ENCODE measurements at regions not wholly inside any gene's neighbourhood (a gene's known extent, or its start where the extent isn't known, plus 50 kb on each side); places are given as distances from the start of the nearest gene placed in this dataset.

DNA sequence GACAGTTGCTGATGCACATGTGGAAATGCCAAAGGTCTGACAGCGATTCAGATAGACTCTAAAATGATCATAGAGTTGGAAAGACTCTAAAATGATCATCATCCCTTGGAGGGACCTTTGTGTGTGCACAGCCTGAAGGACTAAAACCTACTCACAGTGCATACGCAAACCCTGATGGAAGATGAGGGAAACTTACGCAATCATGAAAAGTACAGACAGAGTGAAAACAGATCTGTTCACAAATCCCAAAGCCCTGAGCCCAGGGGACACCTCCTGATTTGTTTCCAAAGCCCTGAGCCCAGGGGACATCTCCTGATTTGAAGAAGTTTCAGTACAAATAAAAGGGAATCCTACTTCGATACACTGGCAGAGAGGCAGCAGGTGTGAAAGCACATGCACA lies 79.3 kb upstream of the PROX1 start:
- Mint-ChIP-seq H3K36me3 (no peaks in the 10 kb centered on the region), H3K9me3 (no peaks in the 10 kb centered on the region), H3K4me3 (no peak overlapping the region), H3K4me1 (no peaks in the 10 kb centered on the region), H3K27me3 (no peaks in the 10 kb centered on the region), H3K27ac (no peak overlapping the region)
- DNase-seq = no peak

- Mint-ChIP-seq H3K27me3 (no peaks in the 10 kb centered on the region), H3K4me3 (no peak overlapping the region), H3K36me3 (no peaks in the 10 kb centered on the region), H3K9me3 (no peaks in the 10 kb centered on the region), H3K27ac (no peak overlapping the region), H3K4me1 (no peaks in the 10 kb centered on the region)
- no peak for DNase-seq
Observed at GRCh38 chr1:213914392-213914791, 73.4 kb upstream of the PROX1 start.

GRCh38 chr1:213921311-213921710 lies 66.5 kb upstream of the PROX1 start:
- Mint-ChIP-seq H3K4me3 (no peak overlapping the region), H3K27me3 (no peaks in the 10 kb centered on the region), H3K27ac (no peak overlapping the region), H3K4me1 (no peaks in the 10 kb centered on the region), H3K36me3 (no peaks in the 10 kb centered on the region), H3K9me3 (no peaks in the 10 kb centered on the region)
- DNase-seq = no peak

DNA sequence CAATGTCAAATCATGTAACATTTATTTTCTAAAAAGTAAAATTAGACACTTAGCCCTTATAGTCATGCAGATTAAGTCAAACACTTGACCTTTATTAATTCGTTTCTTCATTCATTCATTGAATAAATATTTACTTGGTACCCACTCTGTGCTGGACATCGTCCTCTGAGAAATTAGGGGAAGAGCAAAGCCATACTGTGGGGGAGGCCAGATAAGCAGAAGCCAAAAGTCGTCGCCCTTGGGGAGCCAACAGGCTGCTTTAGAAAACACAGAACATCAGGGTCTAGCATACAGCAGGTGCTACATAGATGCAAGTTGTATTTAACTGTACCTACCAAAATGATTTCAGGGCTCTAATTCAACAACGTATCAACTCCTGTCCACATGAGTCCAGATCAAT lies 66.1 kb upstream of the PROX1 start:
- H3K9me3 Mint-ChIP-seq = no peaks in the 10 kb centered on the region
- H3K36me3 Mint-ChIP-seq = no peaks in the 10 kb centered on the region
- H3K4me3 Mint-ChIP-seq = no peak overlapping the region
- H3K4me1 Mint-ChIP-seq = no peaks in the 10 kb centered on the region
- no peak overlapping the region for H3K27ac Mint-ChIP-seq
- no peaks in the 10 kb centered on the region for H3K27me3 Mint-ChIP-seq
- DNase-seq = no peak

DNA sequence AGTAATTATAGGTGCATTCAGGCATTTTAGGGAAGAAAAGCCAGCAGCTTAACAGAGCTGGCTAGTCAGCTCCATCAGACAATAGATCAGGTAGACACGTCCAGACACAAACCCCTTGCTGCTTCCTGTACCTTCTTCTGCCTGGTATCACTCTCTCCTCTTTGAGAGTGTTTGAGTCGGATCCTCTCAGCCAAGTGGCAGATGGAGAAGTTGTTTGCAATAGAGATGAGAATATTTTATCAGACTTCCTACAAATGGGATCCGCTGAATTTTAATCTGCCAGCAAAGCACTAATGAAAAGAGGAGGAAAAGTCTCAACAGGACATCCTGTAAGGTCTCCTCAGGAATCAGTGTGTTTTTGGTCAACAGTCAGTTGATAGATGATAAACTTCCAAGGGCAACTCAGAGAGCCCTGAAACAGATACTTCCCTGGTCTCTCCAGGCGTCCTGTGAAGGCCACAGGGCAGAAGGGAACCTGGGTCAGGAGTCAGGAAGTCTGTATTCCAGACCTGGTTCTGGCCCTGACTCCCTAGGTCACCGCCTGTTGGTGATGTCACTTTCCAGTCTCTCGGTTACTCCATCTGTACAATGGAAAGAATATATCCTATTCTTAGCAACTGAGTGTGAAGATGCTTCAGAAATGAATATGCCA lies 62.1 kb upstream of the PROX1 start:
- Mint-ChIP-seq H3K27me3 (no peaks in the 10 kb centered on the region), H3K4me3 (no peak overlapping the region), H3K4me1 (no peaks in the 10 kb centered on the region), H3K9me3 (no peaks in the 10 kb centered on the region), H3K36me3 (no peaks in the 10 kb centered on the region), H3K27ac (no peak overlapping the region)
- no peak for DNase-seq

- no peaks in the 10 kb centered on the region for H3K4me1 Mint-ChIP-seq
- H3K27ac Mint-ChIP-seq = no peak overlapping the region
- no peak for DNase-seq
- H3K9me3 Mint-ChIP-seq = no peaks in the 10 kb centered on the region
- H3K27me3 Mint-ChIP-seq = no peaks in the 10 kb centered on the region
- no peak overlapping the region for H3K4me3 Mint-ChIP-seq
- H3K36me3 Mint-ChIP-seq = no peaks in the 10 kb centered on the region
Observed at GRCh38 chr1:213927846-213928245, 59.9 kb upstream of the PROX1 start.

DNA sequence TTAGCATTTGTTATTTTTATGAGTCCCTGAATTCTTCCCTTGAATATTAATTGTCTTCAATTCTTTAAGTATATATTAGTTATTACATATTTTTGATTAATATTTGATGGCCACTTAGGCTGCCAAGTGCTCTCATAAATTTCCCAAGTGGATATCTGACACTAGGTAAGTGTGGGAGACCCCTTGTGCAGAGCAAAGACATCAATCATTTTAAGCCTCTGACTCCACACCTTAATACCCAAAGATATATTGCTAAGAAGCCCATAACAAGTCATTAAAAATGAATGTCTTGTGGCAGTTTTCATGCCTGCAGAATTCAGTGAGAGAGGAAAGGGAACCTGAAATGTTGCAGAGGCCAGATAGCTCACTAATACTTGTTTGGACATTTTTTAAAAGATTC lies 58.4 kb upstream of the PROX1 start:
- Mint-ChIP-seq H3K27me3 (no peaks in the 10 kb centered on the region), H3K4me3 (no peak overlapping the region), H3K9me3 (peaks cover 2% of the 10 kb centered on the region), H3K4me1 (no peaks in the 10 kb centered on the region), H3K36me3 (no peaks in the 10 kb centered on the region), H3K27ac (no peak overlapping the region)
- DNase-seq = no peak

DNA sequence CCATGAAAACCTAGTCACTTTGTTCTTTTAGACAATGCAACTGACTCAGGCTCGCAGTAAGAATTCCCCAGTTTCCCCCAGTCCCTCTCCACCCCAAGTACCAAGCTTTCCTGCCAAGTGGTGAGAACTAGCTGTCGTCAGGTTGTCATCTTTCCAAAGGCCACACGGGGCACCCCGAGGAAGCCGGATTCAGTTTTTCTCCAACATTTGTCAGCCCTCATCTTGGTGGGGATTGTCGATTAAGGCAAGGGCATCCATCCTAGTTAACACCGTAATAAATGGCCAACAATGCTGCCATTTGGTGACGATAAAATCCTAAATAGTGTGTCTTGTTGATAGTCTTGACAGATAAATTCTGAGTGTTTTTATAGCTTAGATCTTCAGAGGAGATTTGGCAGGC lies 55.9 kb upstream of the PROX1 start:
- no peaks in the 10 kb centered on the region for H3K36me3 Mint-ChIP-seq
- no peak overlapping the region for H3K4me3 Mint-ChIP-seq
- H3K27ac Mint-ChIP-seq = no peak overlapping the region
- no peaks in the 10 kb centered on the region for H3K27me3 Mint-ChIP-seq
- no peak for DNase-seq
- peaks cover 2% of the 10 kb centered on the region for H3K9me3 Mint-ChIP-seq
- H3K4me1 Mint-ChIP-seq = no peaks in the 10 kb centered on the region

DNA sequence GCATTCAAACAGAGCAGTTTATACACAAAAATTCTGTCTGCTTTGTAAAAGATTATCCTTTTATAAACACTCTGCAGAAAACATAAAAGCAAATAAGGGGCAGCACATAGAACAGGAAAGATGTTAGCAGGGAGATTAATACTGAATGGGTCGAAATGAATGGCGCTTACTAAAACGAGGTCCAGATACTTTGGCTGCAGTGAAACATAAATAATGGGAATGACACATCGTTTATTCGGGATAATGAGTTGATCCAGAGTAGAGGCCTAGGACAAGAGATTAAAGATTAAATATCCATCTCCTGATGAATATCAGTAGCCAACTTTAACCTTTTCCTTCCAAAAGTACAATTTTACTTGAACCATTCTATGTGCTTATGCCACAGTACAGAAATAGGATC lies 54.4 kb upstream of the PROX1 start:
- Mint-ChIP-seq H3K27ac (no peak overlapping the region), H3K36me3 (no peaks in the 10 kb centered on the region), H3K9me3 (peaks cover 2% of the 10 kb centered on the region), H3K4me1 (no peaks in the 10 kb centered on the region), H3K4me3 (no peak overlapping the region), H3K27me3 (no peaks in the 10 kb centered on the region)
- DNase-seq = no peak

GRCh38 chr1:213934649-213935048 lies 53.1 kb upstream of the PROX1 start:
- H3K9me3 Mint-ChIP-seq = peaks cover 2% of the 10 kb centered on the region
- H3K4me3 Mint-ChIP-seq = no peak overlapping the region
- H3K4me1 Mint-ChIP-seq = no peaks in the 10 kb centered on the region
- H3K36me3 Mint-ChIP-seq = no peaks in the 10 kb centered on the region
- DNase-seq = no peak
- no peaks in the 10 kb centered on the region for H3K27me3 Mint-ChIP-seq
- H3K27ac Mint-ChIP-seq = no peak overlapping the region

GRCh38 chr1:213936571-213936970 lies 51.2 kb upstream of the PROX1 start:
- Mint-ChIP-seq H3K27ac (no peak overlapping the region), H3K27me3 (no peaks in the 10 kb centered on the region), H3K4me1 (no peaks in the 10 kb centered on the region), H3K4me3 (no peak overlapping the region), H3K9me3 (peaks cover 2% of the 10 kb centered on the region), H3K36me3 (no peaks in the 10 kb centered on the region)
- DNase-seq = no peak

Measured in activated naive CD8-positive, alpha-beta T cell treated with anti-CD3 and anti-CD28 coated beads for 36 hours (primary cell).